A673 (cell line): ENCODE measurements at regions not wholly inside any gene's neighbourhood (a gene's known extent, or its start where the extent isn't known, plus 50 kb on each side); places are given as distances from the start of the nearest gene placed in this dataset.

Experiments used
- BruUV-seq: library from RNA; stranded (reverse); fragments of 400-500 nt; replicated peaks from 2 replicates; lab custom pipeline; 2021; lab: Mats Ljungman, UMichigan
- CTCF ChIA-PET: fragments of 300-600 bp; sonication (Branson Sonifier 250); formaldehyde crosslinking; loops from one replicate; lab custom pipeline; 2022; ENCODE audit warnings: antibody characterized with exemption; lab: Charles Lee
- POLR2A ChIA-PET: fragments of 300-600 bp; sonication (Branson Sonifier 250); formaldehyde crosslinking; loops from one replicate; lab custom pipeline; 2022; ENCODE audit warnings: antibody characterized with exemption; ENCODE audit not compliant: low non-redundant PET; lab: Charles Lee
- DNase-seq: peaks from one replicate; pipeline ENCODE4 v3.0.0-alpha.2; 2015; ENCODE audit warnings: low spot score
- H3K27ac ChIP-seq: fragments of 200-600 bp; sonication (generic); 2 replicates; pipeline ENCODE4 v1.5.1; 2016; ENCODE audit warnings: mixed run types, low read depth, mild to moderate bottlenecking, mixed read lengths, antibody characterized with exemption, low read length; ENCODE audit not compliant: poor library complexity, severe bottlenecking
- H3K27me3 ChIP-seq: fragments of 200-600 bp; sonication (generic); replicated peaks from 2 replicates; pipeline ENCODE4 v1.6.1; 2017; ENCODE audit warnings: mixed run types, low read depth, mild to moderate bottlenecking, mixed read lengths, antibody characterized with exemption, low read length; ENCODE audit not compliant: insufficient read depth, poor library complexity
- H3K36me3 ChIP-seq: fragments of 200-600 bp; sonication (generic); 2 replicates; pipeline ENCODE4 v1.6.1; 2016; ENCODE audit warnings: mixed run types, mild to moderate bottlenecking, mixed read lengths, antibody characterized with exemption, low read length; ENCODE audit not compliant: insufficient read depth, poor library complexity, severe bottlenecking
- H3K4me1 ChIP-seq: fragments of 200-600 bp; sonication (generic); 2 replicates; pipeline ENCODE4 v1.6.1; 2017; ENCODE audit warnings: mixed run types, mild to moderate bottlenecking, mixed read lengths, antibody characterized with exemption, low read length; ENCODE audit not compliant: insufficient read depth, poor library complexity, severe bottlenecking
- H3K4me3 ChIP-seq: fragments of 200-600 bp; sonication (generic); 2 replicates; pipeline ENCODE4 v1.5.1; 2016; ENCODE audit warnings: low read depth, mixed run types, mild to moderate bottlenecking, mixed read lengths, low read length; ENCODE audit not compliant: poor library complexity, severe bottlenecking
- H3K9me3 ChIP-seq: fragments of 200-600 bp; sonication (generic); 2 replicates; pipeline ENCODE4 v1.6.1; 2016; ENCODE audit warnings: mixed run types, low read depth, mild to moderate bottlenecking, mixed read lengths, antibody characterized with exemption, low read length; ENCODE audit not compliant: poor library complexity, severe bottlenecking
- CTCF ChIP-seq: fragments of 300-800, 200-600 bp; sonication (generic); conservative IDR thresholded peaks from 2 replicates; pipeline ENCODE4 v1.5.1; 2017; ENCODE audit warnings: low read depth, mild to moderate bottlenecking, antibody characterized with exemption, low read length, moderate library complexity, mixed read lengths
- EZH2 ChIP-seq: fragments of 200-600 bp; sonication (generic); IDR thresholded peaks from 2 replicates; pipeline ENCODE4 v1.6.1; 2017; ENCODE audit warnings: borderline replicate concordance, low read depth, mild to moderate bottlenecking, mixed read lengths, antibody characterized with exemption, low read length; ENCODE audit not compliant: poor library complexity, severe bottlenecking
- intact Hi-C: fragments of 100-400 bp; cut with micrococcal nuclease; formaldehyde crosslinking; loops from one replicate; pipeline ENCODE4 v1.10.0; 2022; ENCODE audit not compliant: unreplicated experiment

DNA sequence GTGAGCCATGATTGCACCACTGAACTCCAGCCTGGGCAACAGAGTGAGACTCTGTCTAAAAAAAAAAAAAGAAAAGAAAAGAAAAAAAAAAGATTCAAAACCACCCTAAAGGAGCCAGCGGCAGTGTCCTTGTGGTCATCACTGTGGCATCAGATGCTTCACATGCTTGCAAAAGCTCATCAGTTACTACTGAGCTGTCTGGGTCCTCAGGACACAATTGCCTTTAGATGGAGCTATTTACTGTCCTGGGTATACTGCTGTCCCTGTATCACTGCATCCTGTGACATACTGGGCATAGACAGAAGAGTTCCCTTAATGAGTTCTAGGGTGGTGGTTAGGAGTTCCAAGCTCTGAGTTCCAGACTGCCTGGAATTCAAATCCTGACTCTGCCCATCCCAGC lies 85.8 kb downstream of the LINGO1 start:
- peak; percentile 47 for DNase-seq
- intact Hi-C loops: no loop called here
- H3K27ac ChIP-seq: no peak overlapping the region
- H3K9me3 ChIP-seq: no peaks in the 10 kb centered on the region
- peak; percentile 35; the same call in 1 of the 2 replicates for TF ChIP-seq CTCF
- no peak for TF ChIP-seq EZH2
- no peaks in the 10 kb centered on the region for H3K27me3 ChIP-seq
- CTCF ChIA-PET: interaction anchor here (0.7 to 1.4 kb wide), 3 partner anchors 65 to 428 kb away, joined by 4 to 8 read pairs (median 4); no protein-coding TSS in a partner anchor
- BruUV-seq: no TSS peak
- no peaks in the 10 kb centered on the region for H3K36me3 ChIP-seq
- H3K4me3 ChIP-seq: no peak overlapping the region
- H3K4me1 ChIP-seq: peaks cover 14% of the 10 kb centered on the region
- POLR2A ChIA-PET: interaction anchor here (0.7 kb wide), 1 partner anchor 523 kb away, joined by 9 read pairs; no protein-coding TSS in a partner anchor

- peaks cover 14% of the 10 kb centered on the region for H3K4me1 ChIP-seq
- ChIA-PET CTCF (interaction anchor here (1.3 to 1.4 kb wide), 2 partner anchors 275 to 427 kb away, joined by 4 to 8 read pairs; no protein-coding TSS in a partner anchor), POLR2A (no interaction called here)
- BruUV-seq: no TSS peak
- H3K36me3 ChIP-seq: no peaks in the 10 kb centered on the region
- no peaks in the 10 kb centered on the region for H3K9me3 ChIP-seq
- intact Hi-C loops: no loop called here
- no peaks in the 10 kb centered on the region for H3K27me3 ChIP-seq
- DNase-seq: no peak
- H3K4me3 ChIP-seq: no peak overlapping the region
- TF ChIP-seq EZH2: no peak
- TF ChIP-seq CTCF: no peak
- H3K27ac ChIP-seq: no peak overlapping the region
Measured at GRCh38 chr15:77546050-77546501, 86.6 kb downstream of the LINGO1 start.

DNA sequence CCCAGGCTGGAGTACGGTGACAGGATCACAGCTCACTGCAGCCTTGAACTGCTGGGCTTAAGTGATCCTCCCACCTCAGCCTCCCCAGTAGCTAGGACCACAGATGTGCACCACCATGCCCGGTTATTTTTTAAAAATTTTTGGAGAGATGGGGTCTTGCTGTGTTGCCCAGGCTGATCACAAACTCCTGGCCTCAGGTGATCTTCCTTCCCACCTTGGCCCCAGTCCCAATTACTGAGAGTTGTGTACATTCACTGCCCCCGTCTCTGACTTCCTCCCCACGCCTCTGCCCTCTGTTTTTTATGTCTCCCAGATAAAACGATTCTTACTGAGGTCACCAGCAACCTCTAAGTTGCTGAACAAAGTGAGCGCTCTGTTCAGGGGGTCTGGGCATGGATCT lies 87.7 kb downstream of the LINGO1 start:
- POLR2A ChIA-PET: no interaction called here
- no peak for TF ChIP-seq EZH2
- no peak for TF ChIP-seq CTCF
- no TSS peak for BruUV-seq

More for the DNA sequence above, 87.7 kb downstream of the LINGO1 start:
- intact Hi-C loops: no loop called here
- H3K4me1 ChIP-seq: peaks cover 14% of the 10 kb centered on the region
- no peak for DNase-seq
- CTCF ChIA-PET: interaction anchor here (2.3 kb wide), 1 partner anchor 276 kb away, joined by 14 read pairs; no protein-coding TSS in a partner anchor
- no peaks in the 10 kb centered on the region for H3K36me3 ChIP-seq
- no peak overlapping the region for H3K27ac ChIP-seq
- H3K4me3 ChIP-seq: no peak overlapping the region
- H3K9me3 ChIP-seq: no peaks in the 10 kb centered on the region
- H3K27me3 ChIP-seq: no peaks in the 10 kb centered on the region
